ENCODE measurements at regions not wholly inside any gene's neighbourhood (a gene's known extent, or its start where the extent isn't known, plus 50 kb on each side); places are given as distances from the start of the nearest gene placed in this dataset.

- TF ChIP-seq CTCF (conservative IDR thresholded peaks at IDR 0.05; ENCODE audit: low read depth, low read length): no peak
- DNase-seq (ENCODE audit: low read depth): no peak
- H3K4me3 ChIP-seq (ENCODE audit: low read length): no peak overlapping the region
Measured at GRCh38 chr4:79645942-79646341, 237.9 kb upstream of the GK2 start.

GRCh38 chr4:79638735-79639134, 230.7 kb upstream of the GK2 start:
- TF ChIP-seq CTCF (conservative IDR thresholded peaks at IDR 0.05; ENCODE audit: low read depth, low read length): no peak

GRCh38 chr4:79636991-79637390, 229.0 kb upstream of the GK2 start:
- no peak overlapping the region for H3K4me3 ChIP-seq (ENCODE audit: low read length)
- DNase-seq (ENCODE audit: low read depth): no peak
- no peak for TF ChIP-seq CTCF (conservative IDR thresholded peaks at IDR 0.05; ENCODE audit: low read depth, low read length)

More at GRCh38 chr4:79638735-79639134, 230.7 kb upstream of the GK2 start:
- H3K4me3 ChIP-seq (ENCODE audit: low read length): no peak overlapping the region
- no peak for DNase-seq (ENCODE audit: low read depth)

DNA sequence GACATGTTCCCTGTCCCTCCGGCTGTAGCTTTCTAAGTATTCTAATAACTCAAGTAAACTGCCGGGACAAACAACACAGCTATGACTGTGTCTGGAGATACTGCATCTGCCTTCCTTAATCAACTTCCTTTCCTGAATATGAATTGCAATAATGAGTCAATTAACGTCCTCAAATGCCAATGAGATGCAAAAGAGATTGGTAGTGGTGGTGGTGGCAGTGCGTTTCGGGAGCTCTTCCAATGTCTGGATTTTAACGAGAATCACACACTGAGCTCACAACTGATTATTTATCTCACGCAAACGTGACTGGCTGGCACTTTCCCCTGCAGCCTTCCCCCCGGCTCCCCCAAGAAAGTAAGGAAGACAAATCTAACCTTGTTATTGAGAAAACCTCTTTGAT, 226.1 kb upstream of the GK2 start:
- TF ChIP-seq CTCF (conservative IDR thresholded peaks at IDR 0.05; ENCODE audit: low read depth, low read length): no peak
- no peak for DNase-seq (ENCODE audit: low read depth)
- H3K4me3 ChIP-seq (ENCODE audit: low read length): no peak overlapping the region

DNA sequence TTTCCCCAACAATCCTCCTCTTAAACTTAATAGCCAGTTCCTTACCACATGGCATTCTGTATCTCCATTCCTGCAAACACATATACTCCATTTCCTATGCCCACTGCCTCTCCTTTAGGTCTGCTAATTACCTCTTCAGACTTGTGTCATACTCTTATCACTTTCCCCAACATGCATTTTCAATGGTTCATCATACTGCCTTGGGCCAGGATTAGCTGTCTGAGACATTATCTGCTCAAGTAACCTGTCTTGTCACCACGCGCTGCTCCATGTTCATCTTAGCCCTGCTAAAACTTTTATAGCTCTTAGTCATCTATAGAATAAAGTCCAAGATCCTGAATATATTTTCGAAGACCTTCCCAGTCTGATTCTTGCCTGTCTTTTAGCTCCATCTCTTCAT, 224.1 kb upstream of the GK2 start:
- no peak overlapping the region for H3K4me3 ChIP-seq (ENCODE audit: low read length)
- no peak for DNase-seq (ENCODE audit: low read depth)
- no peak for TF ChIP-seq CTCF (conservative IDR thresholded peaks at IDR 0.05; ENCODE audit: low read depth, low read length)

DNA sequence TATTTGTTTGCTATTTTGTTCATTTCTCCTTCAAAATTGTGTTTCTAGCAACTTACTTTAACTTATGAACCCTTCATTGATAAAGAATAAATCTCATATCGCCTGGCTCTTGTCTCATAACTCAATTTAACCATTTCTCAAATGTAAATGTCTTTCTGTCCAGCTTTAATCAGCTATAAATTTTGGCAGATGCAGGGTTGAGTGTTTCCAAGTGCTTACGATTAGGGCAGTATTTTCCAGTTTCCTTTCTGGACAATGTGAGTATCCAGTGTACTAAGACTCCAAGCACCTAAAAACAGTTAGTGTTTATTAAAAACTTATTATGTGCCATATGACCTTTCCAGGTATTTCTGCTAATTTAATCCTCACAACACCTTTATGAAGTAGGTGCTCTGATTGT, 218.6 kb upstream of the GK2 start:
- no peak for TF ChIP-seq CTCF (conservative IDR thresholded peaks at IDR 0.05; ENCODE audit: low read depth, low read length)
- H3K4me3 ChIP-seq (ENCODE audit: low read length): no peak overlapping the region
- DNase-seq (ENCODE audit: low read depth): no peak

DNA sequence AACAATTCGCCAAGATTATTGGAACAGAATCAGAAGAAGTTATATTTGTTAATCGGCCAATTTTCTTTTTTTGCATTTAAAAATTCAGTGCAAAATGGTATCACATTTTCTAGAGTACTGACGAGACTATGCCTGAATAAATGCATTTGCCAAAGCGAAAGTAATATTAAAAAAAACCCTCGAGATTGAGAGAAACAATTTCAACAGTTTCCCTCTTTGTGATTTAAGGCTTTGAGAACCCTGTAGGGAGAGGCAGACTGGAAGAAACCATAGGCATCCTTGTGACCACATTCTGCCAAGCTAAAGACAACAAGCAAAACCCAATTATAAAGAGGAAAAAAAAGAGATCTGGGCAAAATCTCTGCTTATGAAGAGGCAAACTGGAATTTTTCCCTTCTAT, 218.1 kb upstream of the GK2 start:
- no peak overlapping the region for H3K4me3 ChIP-seq (ENCODE audit: low read length)
- TF ChIP-seq CTCF (conservative IDR thresholded peaks at IDR 0.05; ENCODE audit: low read depth, low read length): no peak
- DNase-seq (ENCODE audit: low read depth): no peak

Measured in retinal pigment epithelial cell (primary cell).